Left lung (tissue), 4 donors: ENCODE measurements at regions not wholly inside any gene's neighbourhood (a gene's known extent, or its start where the extent isn't known, plus 50 kb on each side); places are given as distances from the start of the nearest gene placed in this dataset.

Source experiments
- ATAC-seq: fragments of 200-7000 bp; cut with Tn5 transposase; one replicate; pipeline ENCODE4 v1.9.1; 2020; ENCODE audit warnings: moderate library complexity
- DNase-seq, 4 donors: peaks; one replicate each; pipeline ENCODE4 v3.0.0-alpha.2; 2013 to 2020
- H3K27ac ChIP-seq, 2 donors: fragments of 200-600 bp; sonication (generic) in 1 of 2; one replicate each; pipeline versions ENCODE4 v1.5.0 to v1.8.0; 2020 to 2021
- H3K27me3 ChIP-seq, 2 donors: fragments of 200-600 bp; sonication (generic) in 1 of 2; one replicate each; pipeline versions ENCODE4 v1.5.0 to v1.8.0; 2020 to 2021
- H3K36me3 ChIP-seq, 2 donors: fragments of 200-600 bp; sonication (generic) in 1 of 2; one replicate each; pipeline versions ENCODE4 v1.5.0 to v1.8.0; 2020 to 2021
- H3K4me1 ChIP-seq, 2 donors: fragments of 200-600 bp; one replicate each; pipeline ENCODE4 v1.8.0; 2021
- H3K4me3 ChIP-seq, 2 donors: fragments of 200-600 bp; sonication (generic) in 1 of 2; one replicate each; pipeline versions ENCODE4 v1.5.0 to v1.8.0; 2020 to 2021; ENCODE audit warnings: mild to moderate bottlenecking in 1 of 2
- H3K9me3 ChIP-seq, 2 donors: fragments of 200-600 bp; sonication (generic) in 1 of 2; one replicate each; pipeline versions ENCODE4 v1.5.0 to v1.8.0; 2020 to 2021
- CTCF ChIP-seq, 2 donors: fragments of 200-600 bp; sonication (generic) in 1 of 2; IDR thresholded peaks; one replicate each; pipeline versions ENCODE4 v1.5.0 to v1.8.0; 2021; ENCODE audit warnings: antibody characterized with exemption in 2 of 2
- intact Hi-C, 2 donors: fragments of 100-400 bp; cut with DNase I; formaldehyde crosslinking; loops; one replicate each; pipeline versions ENCODE4 v1.11.2 to v1.14.2; 2022
- donor health status: DM: no; HTN: yes; CAD: no.
- donor health status: DM: no; HTN: no; CAD: no.

- Histone ChIP-seq H3K36me3 (no peaks in the 10 kb centered on the region), H3K9me3 (peaks cover 0 to 13% of the 10 kb centered on the region in 2 donors), H3K4me3 (no peak overlapping the region), H3K4me1 (no peaks in the 10 kb centered on the region), H3K27me3 (no peaks in the 10 kb centered on the region), H3K27ac (no peak overlapping the region)
- DNase-seq, result no peak
- TF ChIP-seq CTCF (IDR thresholded peaks at IDR 0.05), result no peak
- ATAC-seq, result no peak
- intact Hi-C loops, result no loop called here
Measured at GRCh38 chr1:170252851-170253579, 107.3 kb downstream of the NTMT2 start.

- H3K4me3 ChIP-seq, result no peak overlapping the region
- no peak overlapping the region for H3K27ac ChIP-seq
- DNase-seq, result no peak
- peaks cover 0 to 13% of the 10 kb centered on the region in 2 donors for H3K9me3 ChIP-seq
- H3K36me3 ChIP-seq, result no peaks in the 10 kb centered on the region
- H3K27me3 ChIP-seq, result no peaks in the 10 kb centered on the region
- TF ChIP-seq CTCF (IDR thresholded peaks at IDR 0.05), result no peak
- no peak for ATAC-seq
- no peaks in the 10 kb centered on the region for H3K4me1 ChIP-seq
- intact Hi-C loops, result no loop called here
Measured at GRCh38 chr1:170254371-170254770, 108.6 kb downstream of the NTMT2 start.

- no peaks in the 10 kb centered on the region for H3K36me3 ChIP-seq
- no peak for DNase-seq
- no peaks in the 10 kb centered on the region for H3K9me3 ChIP-seq
- no peak overlapping the region for H3K4me3 ChIP-seq
- intact Hi-C loops, result no loop called here
- no peak for TF ChIP-seq CTCF (IDR thresholded peaks at IDR 0.05)
- H3K4me1 ChIP-seq, result no peaks in the 10 kb centered on the region
- H3K27ac ChIP-seq, result no peak overlapping the region
- no peaks in the 10 kb centered on the region for H3K27me3 ChIP-seq
- no peak for ATAC-seq
Measured at GRCh38 chr1:170261669-170262068, 115.9 kb downstream of the NTMT2 start.

GRCh38 chr1:170262276-170262939, 116.6 kb downstream of the NTMT2 start:
- DNase-seq (no peak), ATAC-seq (no peak)
- H3K4me3 ChIP-seq, result no peak overlapping the region
- no peak for TF ChIP-seq CTCF (IDR thresholded peaks at IDR 0.05)
- intact Hi-C loops, result no loop called here
- no peaks in the 10 kb centered on the region for H3K4me1 ChIP-seq
- no peaks in the 10 kb centered on the region for H3K36me3 ChIP-seq
- no peak overlapping the region for H3K27ac ChIP-seq
- H3K9me3 ChIP-seq, result no peaks in the 10 kb centered on the region
- H3K27me3 ChIP-seq, result no peaks in the 10 kb centered on the region

- H3K9me3 ChIP-seq, result no peaks in the 10 kb centered on the region
- H3K4me1 ChIP-seq, result no peaks in the 10 kb centered on the region
- DNase-seq, result no peak
- no peaks in the 10 kb centered on the region for H3K36me3 ChIP-seq
- no peak overlapping the region for H3K4me3 ChIP-seq
- no peak overlapping the region for H3K27ac ChIP-seq
- H3K27me3 ChIP-seq, result no peaks in the 10 kb centered on the region
- TF ChIP-seq CTCF (IDR thresholded peaks at IDR 0.05), result no peak
- intact Hi-C loops, result no loop called here
- no peak for ATAC-seq
Measured at GRCh38 chr1:170265234-170265633, 119.5 kb downstream of the NTMT2 start.
